Mucosa of rectum (tissue), 2 donors: ENCODE measurements at regions not wholly inside any gene's neighbourhood (a gene's known extent, or its start where the extent isn't known, plus 50 kb on each side); places are given as distances from the start of the nearest gene placed in this dataset.

Experiments used
- H3K27ac ChIP-seq, 2 donors: one replicate each; pipeline ENCODE4 v1.7.0; 2013; ENCODE audit warnings: inconsistent platforms in 2 of 2, low read depth in 2 of 2, low read length in 2 of 2
- H3K27me3 ChIP-seq, 2 donors: one replicate each; pipeline ENCODE4 v1.7.0; 2013; ENCODE audit warnings: low read length in 2 of 2; ENCODE audit not compliant: control insufficient read depth in 2 of 2, insufficient read depth in 2 of 2
- H3K36me3 ChIP-seq, 2 donors: one replicate each; pipeline ENCODE4 v1.7.0; 2013; ENCODE audit warnings: low read length in 2 of 2; ENCODE audit not compliant: control insufficient read depth in 2 of 2, insufficient read depth in 2 of 2
- H3K4me1 ChIP-seq, 2 donors: one replicate each; pipeline ENCODE4 v1.7.0; 2013; ENCODE audit warnings: low read length in 2 of 2, mild to moderate bottlenecking in 1 of 2; ENCODE audit not compliant: control insufficient read depth in 2 of 2, insufficient read depth in 2 of 2
- H3K4me3 ChIP-seq, 2 donors: one replicate each; pipeline ENCODE4 v1.7.0; 2013; ENCODE audit warnings: low read length in 2 of 2
- H3K9ac ChIP-seq, 2 donors: one replicate each; pipeline ENCODE4 v1.7.0; 2013; ENCODE audit warnings: low read length in 2 of 2, low read depth in 1 of 2, mild to moderate bottlenecking in 1 of 2
- H3K9me3 ChIP-seq, 2 donors: one replicate each; pipeline ENCODE4 v1.7.0; 2013; ENCODE audit warnings: low read length in 2 of 2; ENCODE audit not compliant: control insufficient read depth in 2 of 2
- donor health status: healthy.
- donor health status: Normal muscosa, but diverticular disease.

- Histone ChIP-seq H3K27me3 (no peaks in the 10 kb centered on the region), H3K4me1 (peaks cover 0 to 6% of the 10 kb centered on the region in 2 donors), H3K9me3 (no peaks in the 10 kb centered on the region), H3K36me3 (no peaks in the 10 kb centered on the region), H3K9ac (no peak overlapping the region), H3K27ac (no peak overlapping the region), H3K4me3 (no peak overlapping the region)
Measured at GRCh38 chr5:40052808-40053207, 626.9 kb upstream of the PTGER4 start.

GRCh38 chr5:40046792-40047191, 622.0 kb upstream of the DAB2 start:
- H3K27me3 ChIP-seq = no peaks in the 10 kb centered on the region
- no peak overlapping the region for H3K4me3 ChIP-seq
- H3K4me1 ChIP-seq = no peaks in the 10 kb centered on the region
- no peaks in the 10 kb centered on the region for H3K9me3 ChIP-seq
- no peak overlapping the region for H3K27ac ChIP-seq
- no peaks in the 10 kb centered on the region for H3K36me3 ChIP-seq
- H3K9ac ChIP-seq = no peak overlapping the region

GRCh38 chr5:40045429-40045828, 620.6 kb upstream of the DAB2 start:
- Histone ChIP-seq H3K9ac (no peak overlapping the region), H3K4me3 (no peak overlapping the region), H3K4me1 (no peaks in the 10 kb centered on the region), H3K36me3 (no peaks in the 10 kb centered on the region), H3K27ac (no peak overlapping the region), H3K27me3 (no peaks in the 10 kb centered on the region), H3K9me3 (no peaks in the 10 kb centered on the region)

- Histone ChIP-seq H3K4me1 (no peaks in the 10 kb centered on the region), H3K4me3 (no peak overlapping the region), H3K27ac (no peak overlapping the region), H3K9ac (no peak overlapping the region), H3K27me3 (no peaks in the 10 kb centered on the region), H3K9me3 (no peaks in the 10 kb centered on the region), H3K36me3 (no peaks in the 10 kb centered on the region)
Measured at GRCh38 chr5:40043916-40044315, 619.1 kb upstream of the DAB2 start.

- no peak overlapping the region for H3K27ac ChIP-seq
- H3K4me3 ChIP-seq = no peak overlapping the region
Measured at GRCh38 chr5:40041452-40041851, 616.7 kb upstream of the DAB2 start.

GRCh38 chr5:40037713-40038112, 612.9 kb upstream of the DAB2 start:
- Histone ChIP-seq H3K9me3 (no peaks in the 10 kb centered on the region), H3K4me1 (peaks cover 5 to 7% of the 10 kb centered on the region in 2 donors), H3K4me3 (no peak overlapping the region), H3K36me3 (no peaks in the 10 kb centered on the region), H3K27me3 (no peaks in the 10 kb centered on the region), H3K27ac (no peak overlapping the region), H3K9ac (no peak overlapping the region)

More at GRCh38 chr5:40041452-40041851, 616.7 kb upstream of the DAB2 start:
- Histone ChIP-seq H3K27me3 (no peaks in the 10 kb centered on the region), H3K36me3 (no peaks in the 10 kb centered on the region), H3K9me3 (no peaks in the 10 kb centered on the region), H3K4me1 (peaks cover 4 to 5% of the 10 kb centered on the region in 2 donors), H3K9ac (no peak overlapping the region)

- no peaks in the 10 kb centered on the region for H3K36me3 ChIP-seq
- H3K27me3 ChIP-seq = no peaks in the 10 kb centered on the region
- H3K9ac ChIP-seq = no peak overlapping the region
- peaks cover 5 to 7% of the 10 kb centered on the region in 2 donors for H3K4me1 ChIP-seq
- H3K9me3 ChIP-seq = no peaks in the 10 kb centered on the region
- no peak overlapping the region for H3K4me3 ChIP-seq
- no peak overlapping the region for H3K27ac ChIP-seq
Measured at GRCh38 chr5:40034441-40034840, 609.7 kb upstream of the DAB2 start.

GRCh38 chr5:40033411-40033810, 608.6 kb upstream of the DAB2 start:
- Histone ChIP-seq H3K4me3 (no peak overlapping the region), H3K36me3 (no peaks in the 10 kb centered on the region), H3K27ac (no peak overlapping the region), H3K9ac (no peak overlapping the region), H3K27me3 (no peaks in the 10 kb centered on the region), H3K4me1 (peaks cover 5 to 7% of the 10 kb centered on the region in 2 donors), H3K9me3 (no peaks in the 10 kb centered on the region)

- H3K4me3 ChIP-seq = no peak overlapping the region
- peaks cover 2 to 5% of the 10 kb centered on the region in 2 donors for H3K4me1 ChIP-seq
- H3K9ac ChIP-seq = no peak overlapping the region
- H3K27ac ChIP-seq = no peak overlapping the region
- H3K36me3 ChIP-seq = no peaks in the 10 kb centered on the region
- H3K9me3 ChIP-seq = no peaks in the 10 kb centered on the region
- no peaks in the 10 kb centered on the region for H3K27me3 ChIP-seq
Measured at GRCh38 chr5:40033009-40033408, 608.2 kb upstream of the DAB2 start.

GRCh38 chr5:40030661-40031060, 605.9 kb upstream of the DAB2 start:
- Histone ChIP-seq H3K4me3 (no peak overlapping the region), H3K36me3 (no peaks in the 10 kb centered on the region), H3K4me1 (no peaks in the 10 kb centered on the region), H3K9me3 (no peaks in the 10 kb centered on the region), H3K27ac (no peak overlapping the region), H3K9ac (no peak overlapping the region), H3K27me3 (no peaks in the 10 kb centered on the region)
